ELR (cell line): ENCODE measurements at regions not wholly inside any gene's neighbourhood (a gene's known extent, or its start where the extent isn't known, plus 50 kb on each side); places are given as distances from the start of the nearest gene placed in this dataset.

Source experiments
- DNase-seq: peaks from one replicate; pipeline ENCODE4 v3.0.0-alpha.2; 2015; ENCODE audit warnings: low read depth

DNA sequence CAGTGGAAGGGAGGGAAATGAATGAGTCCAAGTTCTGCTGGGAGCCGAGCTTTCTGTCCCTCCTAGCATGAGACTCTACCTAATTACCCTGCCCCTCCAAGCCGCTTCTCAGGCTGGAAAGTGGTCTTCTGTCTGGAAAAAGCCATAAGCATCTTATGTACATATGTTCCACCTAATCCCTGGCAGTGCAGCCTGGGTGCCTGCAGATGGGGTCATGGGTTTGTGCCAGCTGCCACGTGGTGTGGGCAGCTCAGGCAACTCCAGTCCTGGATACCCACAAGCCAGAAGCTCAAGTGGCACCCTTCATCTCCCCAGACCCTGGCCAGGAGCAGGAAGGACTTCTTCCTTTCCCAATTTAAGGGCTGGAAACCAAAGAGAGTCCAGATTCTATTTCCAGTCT is 253.1 kb downstream of the LY86 start:
- no peak for DNase-seq

DNA sequence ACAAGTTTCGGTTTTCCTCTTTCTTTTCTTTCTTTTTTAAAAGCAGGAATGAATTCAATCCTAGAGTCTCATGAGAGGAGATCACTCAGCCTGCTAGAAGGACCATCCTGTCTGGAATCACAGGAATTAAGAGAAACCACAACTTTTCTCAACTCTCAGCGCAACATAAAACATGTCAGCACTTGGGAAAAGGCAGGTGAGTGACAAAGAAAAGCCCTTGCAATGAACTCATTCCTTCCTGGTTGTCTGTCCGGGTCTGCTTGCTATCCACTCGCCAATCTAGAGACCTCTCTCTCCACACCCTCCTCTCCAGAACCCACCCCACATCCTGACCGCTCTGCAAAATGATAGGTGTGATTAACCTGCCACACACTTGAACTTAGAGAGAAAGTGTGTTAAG is 253.8 kb downstream of the LY86 start:
- DNase-seq: no peak

- peak; percentile 72 for DNase-seq
Observed at GRCh38 chr6:6843057-6843627, 254.6 kb downstream of the LY86 start.

- no peak for DNase-seq
Observed at GRCh38 chr6:6843777-6844176, 255.3 kb downstream of the LY86 start.

DNA sequence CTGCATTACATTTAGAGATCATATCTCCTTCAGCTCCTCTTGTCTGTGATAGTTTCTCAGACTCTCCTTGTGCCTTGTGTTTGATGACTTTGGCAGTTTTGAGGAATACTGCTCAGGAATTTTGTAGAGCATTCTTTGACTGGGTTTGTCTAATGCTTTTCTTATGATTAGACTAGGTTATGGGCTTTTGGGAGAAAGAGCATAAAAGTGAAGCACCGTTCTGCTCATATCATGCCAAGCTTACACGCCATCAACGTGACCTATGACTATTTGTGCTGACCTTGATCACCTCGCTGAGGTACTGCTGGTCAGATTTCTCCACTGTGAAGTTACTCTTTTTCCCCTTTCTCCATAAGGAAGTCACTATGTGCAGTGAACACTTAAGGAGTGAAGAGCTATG is 256.0 kb downstream of the LY86 start:
- DNase-seq: no peak

- DNase-seq: no peak
Observed at GRCh38 chr6:6845603-6846002, 257.1 kb downstream of the LY86 start.

- no peak for DNase-seq
Observed at GRCh38 chr6:6847591-6847990, 259.1 kb downstream of the LY86 start.

- DNase-seq: peak; percentile 93
Observed at GRCh38 chr6:6851059-6851948, 256.5 kb upstream of the RREB1 start.

DNA sequence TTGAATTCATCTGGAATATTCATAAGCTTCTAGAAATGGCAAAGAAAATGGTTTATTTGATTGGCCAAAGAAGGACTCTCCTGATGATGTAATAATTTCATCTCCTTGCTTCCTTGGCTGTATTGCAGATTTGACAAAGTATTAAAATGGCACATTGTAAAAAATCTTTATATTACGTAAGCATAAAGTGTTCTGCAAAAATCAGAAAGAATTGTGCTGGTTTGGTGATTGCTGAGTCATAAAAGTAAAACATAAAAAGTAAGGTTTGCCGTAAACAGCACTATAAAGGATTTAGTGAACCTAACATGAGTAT is 255.9 kb upstream of the RREB1 start:
- no peak for DNase-seq

DNA sequence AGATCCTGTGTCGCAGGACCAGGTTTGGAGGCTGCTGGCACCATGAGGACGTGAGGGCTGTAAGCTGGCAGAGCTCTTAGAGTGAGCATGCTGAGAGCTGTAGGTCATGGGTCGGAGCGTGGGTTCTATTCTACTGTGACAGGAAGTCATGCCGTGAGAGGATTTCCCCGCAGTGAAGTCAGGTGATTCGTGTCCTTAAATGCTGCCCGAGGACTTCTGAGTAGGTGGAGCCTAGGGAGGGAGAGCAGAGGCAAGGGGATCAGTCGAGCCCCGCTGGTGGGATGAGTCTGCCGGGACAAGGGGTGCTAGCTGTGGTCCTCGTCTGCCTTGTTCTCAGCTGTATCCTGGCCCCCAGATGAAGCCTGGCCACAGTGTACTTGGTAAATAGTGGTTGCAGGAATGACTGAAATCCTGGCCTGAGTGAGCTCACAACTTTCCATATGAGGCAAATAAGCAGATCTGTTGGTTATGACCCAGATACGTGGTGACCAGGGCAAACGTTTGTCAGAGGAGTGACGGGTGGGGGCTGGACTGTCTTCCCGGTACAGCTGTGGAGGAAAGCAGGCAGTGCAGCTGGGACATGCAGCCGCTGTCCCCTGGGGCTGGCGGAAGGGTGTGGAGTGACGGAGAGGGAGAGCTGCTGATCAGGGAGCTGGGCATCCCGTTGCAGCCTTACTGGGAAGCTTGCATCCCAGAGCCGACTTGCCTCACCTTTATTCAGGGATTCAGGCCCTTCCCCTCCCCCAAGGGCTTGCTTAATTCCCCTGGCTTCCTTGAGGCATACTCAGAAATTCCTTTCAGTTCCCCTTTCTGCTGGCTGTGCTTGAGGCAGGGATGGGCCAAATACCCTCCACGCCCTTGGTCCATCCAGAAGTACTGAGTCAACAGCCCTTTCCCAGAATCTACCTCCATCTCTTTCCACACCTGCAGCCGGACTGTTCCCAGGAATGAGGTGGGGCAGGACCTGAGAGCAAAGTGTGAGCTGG is 250.9 kb upstream of the RREB1 start:
- DNase-seq: peak; percentile 31

GRCh38 chr6:6857528-6857927 is 250.2 kb upstream of the RREB1 start:
- DNase-seq: no peak

DNA sequence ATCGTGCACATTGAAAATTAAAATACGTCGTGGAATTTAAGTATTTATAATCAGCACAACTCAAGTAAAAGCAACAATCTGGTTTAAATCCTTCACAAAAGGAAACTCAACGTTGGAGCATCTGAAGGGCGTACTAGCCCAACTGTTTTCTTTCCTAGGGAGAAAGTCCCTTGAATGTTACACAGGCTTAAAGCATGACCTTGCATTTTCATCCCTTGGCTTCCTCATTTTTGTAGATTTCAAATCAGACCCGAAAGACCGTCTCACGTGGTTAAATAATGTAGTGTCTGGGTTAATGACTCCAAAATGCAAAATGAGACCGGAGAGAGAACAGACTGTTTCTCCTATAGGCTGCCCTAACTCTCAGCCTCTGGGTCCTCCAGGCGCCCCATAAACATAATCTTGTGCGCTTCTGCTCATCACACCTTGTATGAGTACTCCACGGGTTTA is 249.2 kb upstream of the RREB1 start:
- DNase-seq: no peak

DNA sequence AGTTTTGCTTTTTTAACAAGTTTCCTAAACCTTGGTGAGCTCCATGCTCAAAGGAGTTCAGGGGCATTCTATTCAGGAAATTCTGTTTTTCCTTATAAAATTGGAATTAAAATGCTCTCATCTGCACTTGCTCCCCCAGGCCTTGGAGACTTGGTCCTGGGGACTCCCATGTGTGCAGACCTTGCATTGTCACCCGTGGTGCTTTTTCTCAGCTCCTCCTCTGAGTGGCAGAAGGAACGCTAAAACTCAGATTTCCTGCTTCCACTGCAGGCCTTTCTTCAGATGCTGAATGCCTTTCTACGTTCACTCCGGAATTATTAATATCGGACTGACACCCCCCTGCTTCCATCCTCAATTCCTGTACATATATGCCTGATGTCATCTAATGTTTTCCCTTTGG is 248.7 kb upstream of the RREB1 start:
- no peak for DNase-seq

DNA sequence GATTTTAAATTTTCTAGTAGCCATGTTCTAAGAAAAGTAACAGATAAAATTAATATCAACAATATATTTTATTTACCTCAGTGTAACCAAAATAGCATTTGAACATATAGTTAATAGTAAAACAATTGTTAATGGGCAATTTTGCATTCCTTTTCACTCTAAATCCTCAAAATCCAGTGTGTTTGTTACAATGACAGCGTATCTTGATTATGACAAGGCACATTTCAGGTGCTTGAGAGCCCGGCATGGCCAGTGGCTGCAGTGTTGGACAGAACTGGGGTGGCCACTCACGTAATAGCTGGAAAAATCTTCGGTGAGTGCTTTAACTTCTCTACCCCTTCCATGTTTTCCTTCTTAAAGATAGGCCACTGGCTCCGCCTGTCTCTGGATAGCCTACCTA is 248.0 kb upstream of the RREB1 start:
- no peak for DNase-seq

DNA sequence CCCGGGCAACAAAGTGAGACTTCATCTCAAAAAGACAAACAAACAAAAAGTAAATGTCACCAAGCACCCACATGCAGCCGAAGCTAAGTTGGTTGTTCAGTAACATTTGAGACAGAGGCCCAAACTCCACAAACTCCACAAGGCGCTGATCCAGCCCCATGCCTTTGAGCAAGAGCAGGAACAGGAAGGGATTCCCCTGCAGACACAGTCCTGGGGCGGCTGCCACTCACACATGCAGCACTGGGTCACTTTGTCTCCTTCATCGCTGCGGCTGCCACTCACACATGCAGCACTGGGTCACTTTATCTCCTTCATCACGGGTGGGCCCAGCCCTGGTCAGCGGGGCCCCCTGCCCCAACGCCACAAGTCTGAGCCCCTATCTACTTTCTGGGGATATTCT is 246.9 kb upstream of the RREB1 start:
- no peak for DNase-seq

DNA sequence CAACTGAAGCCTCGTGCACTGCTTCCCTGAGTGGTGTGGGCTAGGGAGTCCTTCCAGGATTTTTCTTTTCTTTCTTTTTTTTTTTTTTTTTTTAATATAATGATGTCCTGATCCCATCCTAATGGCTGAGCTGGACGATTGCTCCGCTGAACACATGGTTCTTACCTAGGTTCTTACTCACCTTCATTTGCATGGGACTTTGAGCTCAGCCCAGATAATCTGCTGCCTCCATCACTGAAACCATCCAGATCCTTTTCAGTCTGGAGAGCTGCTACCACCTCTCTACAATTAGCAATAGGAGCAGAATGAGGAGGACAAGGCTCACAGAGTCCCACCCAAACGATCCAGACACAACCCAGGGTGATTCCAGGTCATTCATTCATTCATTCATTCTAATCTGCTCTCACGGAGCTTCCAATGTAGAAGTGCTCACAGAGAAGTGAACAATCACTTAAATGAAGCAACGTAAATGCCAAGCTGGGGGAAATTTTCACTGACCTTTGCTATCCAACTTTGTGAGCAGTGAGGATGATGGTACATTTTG is 246.3 kb upstream of the RREB1 start:
- DNase-seq: no peak

DNA sequence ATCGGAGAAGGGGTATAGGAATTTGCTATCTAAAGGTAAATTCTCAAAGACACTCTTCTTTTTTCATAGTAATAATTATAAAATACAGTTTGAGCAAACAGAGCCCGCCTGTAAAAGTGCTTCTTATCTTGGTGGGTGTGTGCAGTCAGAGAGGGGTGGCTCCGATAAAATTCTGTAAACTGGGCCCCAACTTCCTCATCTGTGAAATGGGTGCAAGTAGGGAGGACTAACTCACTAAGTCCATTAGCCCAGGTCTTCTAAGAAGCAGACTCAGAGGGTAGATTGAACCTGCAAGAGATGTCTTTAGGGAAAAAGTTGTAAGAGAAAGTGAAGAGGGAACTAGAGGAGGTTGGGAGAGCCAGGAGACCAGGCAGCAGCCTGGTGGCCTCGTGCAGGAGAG is 245.8 kb upstream of the RREB1 start:
- no peak for DNase-seq

GRCh38 chr6:6863970-6864639 is 243.7 kb upstream of the RREB1 start:
- DNase-seq: no peak

DNA sequence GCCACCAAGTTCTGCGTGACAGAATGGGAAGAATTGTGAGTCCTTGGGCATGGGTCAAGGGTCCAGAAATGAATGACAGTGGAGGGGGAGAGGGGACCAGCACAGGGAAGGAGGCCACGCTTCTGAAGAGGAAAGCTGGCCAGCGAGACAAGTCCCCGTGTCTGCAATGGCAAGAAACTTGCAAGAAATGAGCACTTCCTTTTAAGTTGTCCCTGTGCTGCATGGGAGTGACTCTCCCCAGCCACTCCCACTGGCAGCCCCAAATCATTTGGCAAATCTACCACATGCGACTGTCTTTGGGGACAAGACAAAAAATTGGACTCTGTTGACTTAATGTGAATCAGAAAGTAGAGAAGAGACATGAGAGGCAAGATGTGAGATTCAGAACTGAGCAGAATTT is 242.2 kb upstream of the RREB1 start:
- DNase-seq: no peak

DNA sequence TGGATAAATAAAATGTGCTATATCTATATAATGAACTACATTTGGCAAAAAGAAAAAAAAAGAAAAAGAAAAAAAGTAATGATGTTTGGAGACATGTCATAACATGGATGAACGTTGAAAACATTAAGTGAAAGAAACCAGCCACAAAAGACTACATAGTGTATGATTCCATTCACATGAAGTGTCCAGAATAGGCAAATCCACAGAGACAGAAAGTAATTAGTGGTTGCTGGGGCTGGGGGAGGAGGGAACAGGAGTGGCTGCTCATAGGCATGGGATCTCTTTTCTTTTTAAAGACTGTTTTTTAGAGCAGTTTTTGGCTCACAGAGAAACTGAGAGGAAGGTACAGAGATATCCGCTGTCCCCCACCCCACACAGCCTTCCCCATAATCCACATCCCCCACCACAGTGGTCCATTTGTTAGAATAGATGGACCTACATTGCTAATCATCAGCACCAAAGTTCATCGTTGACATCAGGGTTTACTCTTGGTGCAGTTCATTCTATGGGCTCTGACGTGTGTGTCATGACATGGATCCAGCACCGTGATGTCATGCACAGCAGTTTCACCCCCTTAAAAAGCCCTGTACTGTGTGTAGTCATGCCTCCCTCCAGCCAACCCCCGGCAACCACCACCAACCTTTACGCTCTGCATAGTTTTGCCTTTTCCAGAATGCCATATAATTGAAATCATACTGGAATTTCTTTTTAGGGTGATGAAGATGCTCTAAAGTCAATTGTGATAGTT is 240.9 kb upstream of the RREB1 start:
- no peak for DNase-seq

DNA sequence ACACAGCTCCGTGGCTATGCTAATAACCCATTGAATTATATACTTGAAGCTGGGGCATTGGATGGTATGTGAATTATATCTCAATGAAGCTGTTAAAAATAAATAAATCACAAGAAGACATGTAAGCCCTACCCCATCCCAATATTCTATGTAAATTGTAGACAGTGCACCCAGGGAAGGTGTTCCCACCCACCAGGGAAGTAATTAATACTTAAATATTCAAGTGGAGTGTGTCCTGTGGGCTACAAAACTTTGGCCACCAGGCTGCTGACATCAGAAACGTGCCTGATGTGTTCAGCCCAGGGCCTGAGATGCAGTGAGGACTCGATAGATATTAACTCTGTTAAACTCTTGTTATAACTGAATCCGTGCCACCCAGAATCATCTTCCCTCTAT is 240.4 kb upstream of the RREB1 start:
- no peak for DNase-seq
